NCI-H446 treated with DMSO at 0.1 percent for 48 hours (cell line): ENCODE measurements at regions not wholly inside any gene's neighbourhood (a gene's known extent, or its start where the extent isn't known, plus 50 kb on each side); places are given as distances from the start of the nearest gene placed in this dataset.

Experiments used
- DNase-seq: peaks from one replicate; lab custom pipeline; 2025; lab: John Stamatoyannopoulos, UW

DNA sequence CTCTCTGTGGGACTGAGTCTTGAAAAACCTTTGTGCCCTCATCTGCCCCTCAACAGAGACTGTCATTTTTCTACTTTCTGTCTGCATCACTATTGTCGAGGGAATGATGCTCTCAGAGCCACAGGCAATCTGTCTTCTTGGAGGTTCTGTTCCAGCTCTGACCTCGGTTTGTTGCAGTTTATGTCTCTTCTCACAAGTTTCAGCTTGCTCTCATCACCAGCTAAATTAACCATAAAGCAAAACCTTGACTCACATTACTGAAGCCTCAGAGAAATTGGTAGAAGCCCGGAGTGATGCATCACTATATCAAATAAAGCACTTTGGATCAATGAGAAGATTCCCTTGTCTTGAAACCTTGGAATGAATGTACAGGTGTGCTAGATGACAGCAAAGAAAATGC lies 60.6 kb upstream of the BLID start:
- no peak for DNase-seq

GRCh38 chr11:122175306-122175705 lies 59.3 kb upstream of the BLID start:
- DNase-seq = no peak

GRCh38 chr11:122173587-122173986 lies 57.6 kb upstream of the BLID start:
- no peak for DNase-seq

DNA sequence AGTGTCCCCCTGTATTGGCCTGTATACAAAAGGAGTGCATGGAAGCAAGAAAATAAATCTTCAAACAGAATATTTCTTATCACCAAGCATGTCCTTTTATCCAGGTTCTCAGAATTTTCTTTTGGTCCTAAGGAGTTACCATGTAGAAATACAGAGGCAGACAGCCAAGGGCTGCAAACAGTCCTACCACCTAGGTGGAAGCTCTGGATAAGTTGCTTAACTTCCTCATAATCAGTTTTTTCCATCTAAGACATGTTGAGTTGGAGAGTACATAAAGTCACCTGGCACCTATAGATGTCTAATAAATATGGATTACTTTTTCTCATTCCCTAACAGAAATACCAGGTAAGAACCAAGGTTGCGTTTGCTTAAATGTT lies 57.0 kb upstream of the BLID start:
- DNase-seq = no peak

DNA sequence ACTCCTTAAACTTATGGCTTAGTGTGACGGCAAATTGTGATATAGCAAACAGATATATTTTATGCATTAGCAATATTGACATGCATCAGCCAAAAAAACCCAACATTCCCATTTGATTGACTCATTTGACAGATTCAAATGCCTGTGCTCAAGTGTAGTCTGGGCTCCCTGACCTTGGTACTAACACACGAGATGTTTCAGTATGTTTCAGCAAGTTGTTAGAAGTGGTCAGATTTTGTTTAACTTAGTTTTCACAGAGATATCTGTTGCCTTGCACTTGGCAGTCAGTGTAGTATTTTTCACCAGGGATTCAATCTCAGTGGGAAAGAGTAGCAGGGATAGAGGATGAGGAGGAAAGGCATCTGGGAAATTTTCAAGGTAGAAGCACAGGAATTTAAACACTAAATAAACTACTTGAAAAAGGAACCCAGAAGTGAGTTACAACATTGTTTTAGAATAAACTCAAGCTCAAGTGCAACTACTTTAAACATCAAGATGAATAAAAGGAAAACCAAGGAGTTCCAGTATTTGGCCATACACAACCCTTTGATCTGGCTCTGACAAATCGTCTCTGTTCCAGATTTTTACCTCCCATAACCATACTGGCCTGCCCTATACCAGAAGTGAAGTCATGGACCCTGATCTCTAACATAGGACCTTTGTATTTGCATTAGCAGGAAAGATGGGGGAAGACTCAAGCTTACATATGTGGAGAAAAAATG lies 56.5 kb upstream of the BLID start:
- no peak for DNase-seq

DNA sequence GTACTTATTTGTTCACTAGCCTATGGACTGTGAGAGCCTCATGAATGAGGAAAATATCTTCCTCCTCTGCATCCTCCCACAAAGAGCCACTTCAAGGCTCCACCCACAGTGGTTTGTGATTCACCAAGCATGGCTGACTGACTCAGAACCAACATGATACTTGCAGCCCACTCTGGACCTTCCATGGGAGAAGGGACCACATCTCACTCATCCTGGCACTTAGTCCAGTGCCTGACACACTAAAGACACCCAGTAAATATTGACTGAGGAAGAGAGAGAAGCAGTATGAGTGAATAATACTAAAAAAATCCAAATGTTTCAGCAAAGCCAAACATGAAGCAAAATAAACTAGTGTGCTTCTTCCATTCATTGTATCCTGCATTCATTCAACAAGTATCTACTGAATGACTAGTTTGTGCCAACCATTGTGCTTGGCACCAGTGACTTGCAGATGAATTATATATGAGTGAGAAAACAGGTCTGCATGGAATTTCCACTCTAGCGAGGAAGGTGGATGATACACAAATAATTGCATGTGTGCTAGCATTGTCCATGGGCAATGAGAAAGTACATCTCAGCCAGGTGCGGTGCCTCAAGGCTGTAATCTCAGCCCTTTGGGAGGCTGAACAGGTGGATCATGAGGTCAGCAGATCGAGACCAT lies 54.9 kb upstream of the BLID start:
- no peak for DNase-seq

- DNase-seq = no peak
Observed at GRCh38 chr11:122168218-122168617, 52.2 kb upstream of the BLID start.

DNA sequence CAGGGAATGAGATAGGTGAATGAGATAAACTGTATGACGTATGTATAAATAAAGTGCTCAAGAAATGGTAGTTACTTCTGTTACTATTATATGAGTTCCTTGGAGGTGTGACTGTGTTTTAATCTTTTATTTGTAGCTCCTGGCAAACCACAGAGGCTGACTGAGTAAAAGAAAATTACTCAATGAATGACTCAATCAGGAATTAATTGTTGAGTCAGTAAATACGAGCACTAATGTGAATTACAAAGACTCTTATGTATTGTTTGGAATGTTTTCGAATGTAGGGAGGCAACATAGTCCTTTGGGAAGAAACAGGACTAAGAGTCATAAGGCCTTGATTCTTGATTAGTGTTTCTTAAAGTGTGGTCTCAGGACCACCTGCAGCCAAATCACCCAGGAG lies 51.1 kb upstream of the BLID start:
- DNase-seq = no peak

DNA sequence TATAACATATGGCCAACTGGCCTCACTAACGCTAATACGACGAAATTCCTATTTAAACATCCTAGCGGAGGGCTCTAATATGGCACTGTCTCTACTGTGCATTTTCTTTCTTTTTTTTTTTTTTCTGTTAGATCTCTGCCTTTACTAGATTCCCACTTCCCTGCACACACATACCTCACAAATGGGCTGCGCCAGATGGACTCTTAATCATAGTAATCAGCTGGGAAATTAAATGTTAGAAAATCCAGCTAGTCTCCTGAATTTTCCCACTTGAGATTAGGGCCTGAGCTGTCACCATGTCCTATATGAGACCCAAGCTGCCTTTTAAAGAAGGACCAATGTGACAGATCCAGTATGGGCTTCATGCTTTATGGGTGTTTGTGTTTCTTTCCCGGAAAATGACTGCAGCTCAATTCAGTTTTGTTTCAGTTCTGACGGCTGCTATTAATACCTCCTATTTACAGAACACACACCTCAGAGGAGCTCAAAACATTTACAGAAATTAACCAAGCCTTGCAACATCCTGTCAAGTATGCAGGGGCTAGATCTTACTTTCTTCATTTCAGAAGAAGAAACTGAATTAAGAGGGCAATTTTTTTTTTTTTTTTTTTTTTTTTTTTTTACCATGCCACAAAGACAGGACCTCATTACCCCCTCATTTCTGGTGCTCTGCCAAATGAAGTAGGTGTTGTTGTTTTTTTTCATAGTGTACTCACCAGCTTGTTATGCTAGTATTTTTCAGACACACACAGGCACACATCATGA lies 49.8 kb upstream of the BLID start:
- no peak for DNase-seq
